ENCODE measurements at regions not wholly inside any gene's neighbourhood (a gene's known extent, or its start where the extent isn't known, plus 50 kb on each side); places are given as distances from the start of the nearest gene placed in this dataset.

DNA sequence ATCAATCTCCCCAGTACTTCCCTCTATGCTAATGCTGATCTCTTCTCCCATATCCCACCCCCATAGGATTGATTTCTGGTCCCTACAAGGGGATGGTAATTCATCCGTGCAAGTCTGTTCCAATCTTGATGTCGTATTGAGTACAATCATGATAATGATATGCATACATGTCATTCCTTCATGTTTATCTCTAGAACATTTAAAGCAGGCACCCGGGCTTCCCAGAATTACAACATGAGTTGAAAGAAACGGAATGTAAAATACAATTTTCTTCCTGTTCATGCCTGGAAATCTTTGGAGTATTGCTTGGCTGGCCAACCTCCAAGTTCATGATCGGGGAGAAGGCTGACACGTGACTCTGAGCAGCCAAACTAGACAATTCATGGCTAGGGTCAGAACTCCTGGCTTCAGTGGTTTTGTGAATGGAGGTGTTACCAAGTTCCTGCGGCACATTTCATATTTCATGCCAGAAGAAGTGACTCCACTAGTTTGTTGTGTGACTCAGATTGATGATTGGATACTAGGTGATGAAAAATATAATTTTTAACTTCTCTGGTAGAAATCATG lies 66.6 kb downstream of the C9orf152 start:
- Histone ChIP-seq H3K4me3 (ENCODE audit: low read length) (no peak overlapping the region), H3K27me3 (ENCODE audit: control insufficient read depth, insufficient read depth, low read length) (no peaks in the 10 kb centered on the region), H3K27ac (ENCODE audit: low read length) (no peak overlapping the region), H3K4me1 (ENCODE audit: control insufficient read depth, insufficient read depth, low read length) (peaks cover 10% of the 10 kb centered on the region), H3K9me3 (ENCODE audit: control insufficient read depth, insufficient read depth, low read length) (no peaks in the 10 kb centered on the region), H3K36me3 (ENCODE audit: control insufficient read depth, insufficient read depth, low read length) (no peaks in the 10 kb centered on the region)
- WGBS (ENCODE audit: insufficient coverage) = 80% methylated on average over 7 of the region's 7 CpGs
- H3K27ac Mint-ChIP-seq = no peak overlapping the region
- H3K27me3 Mint-ChIP-seq (ENCODE audit: low read depth in 2 of 2) = no peaks in the 10 kb centered on the region
- intact Hi-C loops (cut with micrococcal nuclease) = no loop called here
- peaks cover 21 to 27% of the 10 kb centered on the region in 2 donors for H3K4me1 Mint-ChIP-seq
- no peak for DNase-seq
- TF ChIP-seq, protein P1, sequence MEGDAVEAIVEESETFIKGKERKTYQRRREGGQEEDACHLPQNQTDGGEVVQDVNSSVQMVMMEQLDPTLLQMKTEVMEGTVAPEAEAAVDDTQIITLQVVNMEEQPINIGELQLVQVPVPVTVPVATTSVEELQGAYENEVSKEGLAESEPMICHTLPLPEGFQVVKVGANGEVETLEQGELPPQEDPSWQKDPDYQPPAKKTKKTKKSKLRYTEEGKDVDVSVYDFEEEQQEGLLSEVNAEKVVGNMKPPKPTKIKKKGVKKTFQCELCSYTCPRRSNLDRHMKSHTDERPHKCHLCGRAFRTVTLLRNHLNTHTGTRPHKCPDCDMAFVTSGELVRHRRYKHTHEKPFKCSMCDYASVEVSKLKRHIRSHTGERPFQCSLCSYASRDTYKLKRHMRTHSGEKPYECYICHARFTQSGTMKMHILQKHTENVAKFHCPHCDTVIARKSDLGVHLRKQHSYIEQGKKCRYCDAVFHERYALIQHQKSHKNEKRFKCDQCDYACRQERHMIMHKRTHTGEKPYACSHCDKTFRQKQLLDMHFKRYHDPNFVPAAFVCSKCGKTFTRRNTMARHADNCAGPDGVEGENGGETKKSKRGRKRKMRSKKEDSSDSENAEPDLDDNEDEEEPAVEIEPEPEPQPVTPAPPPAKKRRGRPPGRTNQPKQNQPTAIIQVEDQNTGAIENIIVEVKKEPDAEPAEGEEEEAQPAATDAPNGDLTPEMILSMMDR (IDR thresholded peaks at IDR 0.05) = no peak
- peaks cover 0 to 3% of the 10 kb centered on the region in 2 donors for H3K9me3 Mint-ChIP-seq
- ATAC-seq = no peak
- H3K36me3 Mint-ChIP-seq = no peaks in the 10 kb centered on the region
- no peak overlapping the region for H3K4me3 Mint-ChIP-seq

- no peak overlapping the region for H3K4me3 ChIP-seq (ENCODE audit: low read length)
- intact Hi-C loops (cut with micrococcal nuclease) = no loop called here
- Mint-ChIP-seq H3K9me3 (peaks cover 0 to 3% of the 10 kb centered on the region in 2 donors), H3K27ac (peak overlapping the region in 1 of 2 donors; percentile 90), H3K27me3 (ENCODE audit: low read depth in 2 of 2) (no peaks in the 10 kb centered on the region), H3K36me3 (no peaks in the 10 kb centered on the region), H3K4me1 (peaks cover 21 to 27% of the 10 kb centered on the region in 2 donors), H3K4me3 (no peak overlapping the region)
- ATAC-seq (no peak), DNase-seq (no peak)
- H3K36me3 ChIP-seq (ENCODE audit: control insufficient read depth, insufficient read depth, low read length) = no peaks in the 10 kb centered on the region
- H3K27me3 ChIP-seq (ENCODE audit: control insufficient read depth, insufficient read depth, low read length) = no peaks in the 10 kb centered on the region
- TF ChIP-seq, protein P1 (IDR thresholded peaks at IDR 0.05) = no peak
- peak overlapping the region; percentile 36 for H3K27ac ChIP-seq (ENCODE audit: low read length)
- 99% methylated on average over 3 of the region's 3 CpGs for WGBS (ENCODE audit: insufficient coverage)
- H3K9me3 ChIP-seq (ENCODE audit: control insufficient read depth, insufficient read depth, low read length) = no peaks in the 10 kb centered on the region
- H3K4me1 ChIP-seq (ENCODE audit: control insufficient read depth, insufficient read depth, low read length) = peaks cover 10% of the 10 kb centered on the region
These were observed 65.7 kb downstream of the C9orf152 start for GRCh38 chr9:110142253-110142652.

DNA sequence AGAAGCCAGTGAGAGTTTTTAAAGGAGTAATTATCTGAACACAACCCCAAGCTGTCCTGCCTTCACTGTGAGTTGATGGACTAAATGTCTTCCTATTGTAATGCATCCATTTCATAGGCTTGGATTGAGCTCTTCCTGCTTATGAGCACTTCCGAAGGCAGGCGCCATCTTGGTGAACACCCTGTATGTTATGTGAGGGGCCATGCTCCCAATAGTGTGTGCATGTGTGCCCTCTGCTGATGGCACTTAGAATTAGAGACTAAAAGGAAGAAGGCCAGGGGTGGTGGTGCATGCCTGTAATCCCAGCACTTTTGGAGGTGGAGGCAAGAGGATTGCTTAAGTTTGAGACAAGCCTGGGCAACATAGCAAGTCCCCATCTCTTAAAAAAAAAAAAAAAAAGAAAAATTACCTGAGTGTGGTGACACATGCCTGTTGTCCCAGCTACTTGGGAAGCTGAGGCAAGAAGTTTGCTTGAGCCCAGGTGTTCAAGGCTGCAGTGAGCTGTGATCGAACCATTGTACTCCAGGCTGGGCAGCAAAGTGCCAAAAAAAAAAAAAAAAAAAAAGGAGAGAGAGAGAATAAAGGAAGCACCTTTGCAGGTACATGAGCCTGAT lies 65.0 kb downstream of the C9orf152 start:
- TF ChIP-seq, protein P1 (IDR thresholded peaks at IDR 0.05) = no peak
- H3K4me3 Mint-ChIP-seq = peak overlapping the region; percentile 0
- WGBS (ENCODE audit: insufficient coverage) = 92% methylated on average over 3 of the region's 3 CpGs
- no peaks in the 10 kb centered on the region for H3K36me3 Mint-ChIP-seq
- H3K27ac Mint-ChIP-seq = peak overlapping the region; percentile 84 to 90
- no peak for ATAC-seq
- H3K9me3 Mint-ChIP-seq = peaks cover 0 to 3% of the 10 kb centered on the region in 2 donors
- Histone ChIP-seq H3K4me1 (ENCODE audit: control insufficient read depth, insufficient read depth, low read length) (peaks cover 13% of the 10 kb centered on the region), H3K36me3 (ENCODE audit: control insufficient read depth, insufficient read depth, low read length) (no peaks in the 10 kb centered on the region), H3K27me3 (ENCODE audit: control insufficient read depth, insufficient read depth, low read length) (no peaks in the 10 kb centered on the region), H3K9me3 (ENCODE audit: control insufficient read depth, insufficient read depth, low read length) (no peaks in the 10 kb centered on the region), H3K4me3 (ENCODE audit: low read length) (no peak overlapping the region), H3K27ac (ENCODE audit: low read length) (peak overlapping the region; percentile 67)
- intact Hi-C loops (cut with micrococcal nuclease) = no loop called here
- no peak for DNase-seq
- H3K27me3 Mint-ChIP-seq (ENCODE audit: low read depth in 2 of 2) = no peaks in the 10 kb centered on the region
- peaks cover 25 to 34% of the 10 kb centered on the region in 2 donors for H3K4me1 Mint-ChIP-seq
